NCI-H2227 (cell line): ENCODE measurements at regions not wholly inside any gene's neighbourhood (a gene's known extent, or its start where the extent isn't known, plus 50 kb on each side); places are given as distances from the start of the nearest gene placed in this dataset.

Experiments used
- DNase-seq: peaks from one replicate; lab custom pipeline; 2025; ENCODE audit not compliant: unreplicated experiment; lab: John Stamatoyannopoulos, UW

DNA sequence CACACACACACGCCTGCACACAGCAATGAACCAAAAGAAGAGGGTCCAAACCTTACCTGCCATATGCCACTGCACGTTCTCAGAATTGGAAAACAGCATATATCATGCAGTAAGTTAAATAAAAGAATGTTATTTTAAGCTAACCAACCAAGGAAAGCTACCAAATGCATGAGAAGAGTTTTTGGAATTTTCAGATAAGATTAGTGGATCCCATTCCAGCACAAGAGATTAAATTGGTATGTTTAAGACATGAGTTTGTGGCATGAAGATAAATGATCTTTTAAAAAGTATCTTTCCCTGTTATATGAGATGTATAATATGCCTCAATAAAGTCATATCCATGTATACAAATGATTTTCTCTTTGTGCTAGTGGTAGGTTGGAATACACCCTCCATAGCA is 811.4 kb downstream of the NR2F2 start:
- no peak for DNase-seq

GRCh38 chr15:97143592-97144376 is 813.3 kb downstream of the NR2F2 start:
- DNase-seq: no peak

DNA sequence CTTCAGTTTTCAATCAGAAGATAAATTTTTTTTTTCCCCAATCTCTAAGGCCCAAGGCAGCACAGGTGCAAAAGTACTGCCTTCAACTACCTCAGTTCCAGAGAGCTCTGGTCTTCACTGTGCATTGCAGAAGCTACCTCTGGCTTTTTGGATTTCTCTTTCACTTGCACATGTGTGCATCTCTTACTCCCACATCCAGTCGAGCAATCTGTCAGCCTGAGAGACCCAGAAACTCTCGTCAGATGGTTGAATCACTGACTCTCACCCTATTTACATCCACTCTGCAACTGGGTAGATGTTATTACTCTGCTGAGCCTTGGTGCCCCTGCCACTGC is 813.8 kb downstream of the NR2F2 start:
- DNase-seq: no peak

GRCh38 chr15:97146929-97147870 is 813.3 kb upstream of the ARRDC4 start:
- DNase-seq: peak; percentile 46

GRCh38 chr15:97153356-97153965 is 807.0 kb upstream of the ARRDC4 start:
- DNase-seq: no peak

DNA sequence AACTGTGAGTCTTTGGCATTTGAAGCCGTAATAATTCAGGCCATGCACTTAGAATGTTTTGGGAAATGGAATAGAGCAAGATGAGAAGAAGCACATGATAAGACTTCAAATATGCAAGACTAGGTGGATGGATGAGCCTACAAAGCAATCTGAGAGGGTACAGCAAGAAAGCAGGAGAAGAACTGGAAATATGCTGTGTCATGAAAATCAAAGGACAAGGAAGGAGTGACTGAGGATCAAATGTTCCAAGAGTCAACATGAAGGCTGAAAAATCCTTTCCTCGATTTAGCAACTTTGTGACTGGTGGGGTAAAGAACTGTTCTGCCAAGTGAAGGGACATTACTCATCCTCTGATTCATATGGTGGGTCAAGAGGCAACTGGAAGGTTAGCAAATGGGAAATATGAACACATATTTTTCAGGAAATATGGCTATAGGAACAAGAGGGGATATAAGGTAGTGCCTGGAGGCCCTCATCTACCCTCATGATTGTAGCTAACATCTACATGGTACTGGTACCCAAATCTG is 803.7 kb upstream of the ARRDC4 start:
- no peak for DNase-seq

GRCh38 chr15:97162805-97163495 is 797.6 kb upstream of the ARRDC4 start:
- DNase-seq: no peak

DNA sequence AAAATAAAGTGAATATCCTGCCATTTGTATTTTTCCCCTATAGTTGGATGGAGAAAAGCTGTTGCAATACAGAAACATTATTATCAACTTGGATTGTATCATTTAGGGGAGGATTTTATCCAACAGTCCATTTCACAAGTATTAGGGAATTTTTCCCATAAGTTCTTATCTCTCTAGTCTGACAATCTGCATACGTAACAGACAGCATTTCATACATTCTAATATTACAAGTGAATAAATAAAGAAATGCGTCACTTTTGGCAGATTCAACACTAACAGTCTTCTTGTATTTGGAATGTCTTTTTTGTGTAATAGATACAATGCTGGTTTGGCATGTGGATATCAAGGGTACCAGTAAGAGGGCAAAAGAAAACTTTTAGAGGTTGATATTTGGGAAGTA is 795.3 kb upstream of the ARRDC4 start:
- no peak for DNase-seq

DNA sequence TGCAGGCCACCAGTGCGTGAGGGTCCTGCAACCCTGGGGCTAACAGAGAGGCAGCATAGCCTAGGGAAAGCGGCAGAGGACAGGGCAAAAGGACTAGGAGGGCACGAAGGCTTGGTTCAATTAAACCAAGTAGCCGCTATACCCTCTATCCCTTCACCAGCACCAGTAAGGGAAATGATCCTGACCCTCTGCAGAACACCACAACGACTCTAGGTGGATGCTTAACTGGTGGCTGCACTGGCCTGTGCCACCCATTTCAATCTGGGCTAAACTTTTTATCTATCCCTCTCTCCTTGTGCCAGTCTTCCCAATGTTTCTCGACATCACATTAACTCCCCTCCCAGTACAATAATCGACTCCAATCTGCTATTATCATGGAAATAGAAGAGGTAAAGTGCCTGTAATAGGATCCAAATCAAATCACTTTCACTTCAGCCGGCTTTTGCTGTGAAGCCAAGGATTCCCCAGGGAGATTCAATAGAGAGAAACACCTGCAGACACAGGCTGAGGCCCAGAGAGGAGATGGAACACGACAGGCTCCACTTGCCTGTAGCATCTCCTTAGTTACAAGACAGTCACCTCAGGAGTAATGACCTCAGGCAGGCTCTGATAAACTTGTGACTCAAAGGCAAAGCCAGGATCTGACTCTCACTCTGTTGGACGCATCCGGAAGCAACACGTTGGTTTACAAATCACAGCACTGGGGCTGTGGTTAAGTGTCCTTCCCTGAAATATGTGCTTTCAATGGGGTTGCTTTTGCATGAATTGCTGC is 791.6 kb upstream of the ARRDC4 start:
- DNase-seq: peak; percentile 20

DNA sequence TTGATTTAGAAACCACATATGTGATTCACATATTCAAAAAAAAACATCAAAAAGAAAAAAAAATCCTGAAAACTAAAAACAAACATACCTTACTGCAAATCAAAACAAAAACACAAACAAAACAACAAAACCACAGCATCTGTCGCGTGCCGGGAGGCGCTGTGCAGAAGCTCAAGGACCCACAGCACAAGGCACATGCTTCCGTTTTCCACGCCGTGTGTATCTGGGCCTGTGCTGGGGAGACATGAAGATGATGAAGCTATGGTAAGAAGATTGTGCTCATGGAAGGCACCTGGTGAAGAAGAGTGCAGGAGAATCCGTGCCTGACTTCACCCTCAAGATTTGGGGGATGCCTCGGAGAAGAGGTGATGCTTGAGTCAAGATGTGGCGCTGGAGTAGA is 788.9 kb upstream of the ARRDC4 start:
- no peak for DNase-seq

DNA sequence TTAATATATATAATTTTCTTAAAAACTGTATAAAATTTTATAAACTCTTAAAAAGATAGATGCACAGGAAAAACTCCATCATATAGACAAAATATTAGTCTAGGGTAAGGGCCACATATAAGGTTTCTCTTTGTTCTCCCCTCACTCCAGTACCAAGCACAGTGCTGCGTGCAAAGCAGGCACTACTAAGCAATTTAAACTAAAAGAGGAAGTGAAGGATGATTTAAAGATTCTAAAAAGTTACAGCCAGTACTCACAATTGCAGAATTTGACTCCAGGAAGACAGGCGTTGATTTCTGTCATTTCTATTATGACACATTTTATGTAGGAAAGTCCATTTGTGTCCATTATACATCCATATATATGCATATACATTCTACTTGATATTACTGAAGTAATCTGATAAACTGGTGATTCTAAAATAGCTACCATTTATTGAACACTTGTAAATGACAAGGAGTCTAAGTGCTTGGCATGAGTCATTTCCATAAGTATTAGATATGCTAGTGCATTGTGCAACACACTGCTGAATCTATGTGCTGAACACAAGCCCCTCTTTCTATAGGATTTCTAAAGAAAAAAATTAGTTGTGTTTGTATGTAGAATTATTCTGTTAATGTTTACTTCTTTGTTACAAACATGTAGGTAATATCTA is 785.5 kb upstream of the ARRDC4 start:
- no peak for DNase-seq

GRCh38 chr15:97177151-97177577 is 783.3 kb upstream of the ARRDC4 start:
- DNase-seq: peak; percentile 42

GRCh38 chr15:97182581-97182980 is 777.9 kb upstream of the ARRDC4 start:
- DNase-seq: no peak

GRCh38 chr15:97189162-97189780 is 771.2 kb upstream of the ARRDC4 start:
- no peak for DNase-seq

GRCh38 chr15:97194750-97195149 is 765.8 kb upstream of the ARRDC4 start:
- no peak for DNase-seq

DNA sequence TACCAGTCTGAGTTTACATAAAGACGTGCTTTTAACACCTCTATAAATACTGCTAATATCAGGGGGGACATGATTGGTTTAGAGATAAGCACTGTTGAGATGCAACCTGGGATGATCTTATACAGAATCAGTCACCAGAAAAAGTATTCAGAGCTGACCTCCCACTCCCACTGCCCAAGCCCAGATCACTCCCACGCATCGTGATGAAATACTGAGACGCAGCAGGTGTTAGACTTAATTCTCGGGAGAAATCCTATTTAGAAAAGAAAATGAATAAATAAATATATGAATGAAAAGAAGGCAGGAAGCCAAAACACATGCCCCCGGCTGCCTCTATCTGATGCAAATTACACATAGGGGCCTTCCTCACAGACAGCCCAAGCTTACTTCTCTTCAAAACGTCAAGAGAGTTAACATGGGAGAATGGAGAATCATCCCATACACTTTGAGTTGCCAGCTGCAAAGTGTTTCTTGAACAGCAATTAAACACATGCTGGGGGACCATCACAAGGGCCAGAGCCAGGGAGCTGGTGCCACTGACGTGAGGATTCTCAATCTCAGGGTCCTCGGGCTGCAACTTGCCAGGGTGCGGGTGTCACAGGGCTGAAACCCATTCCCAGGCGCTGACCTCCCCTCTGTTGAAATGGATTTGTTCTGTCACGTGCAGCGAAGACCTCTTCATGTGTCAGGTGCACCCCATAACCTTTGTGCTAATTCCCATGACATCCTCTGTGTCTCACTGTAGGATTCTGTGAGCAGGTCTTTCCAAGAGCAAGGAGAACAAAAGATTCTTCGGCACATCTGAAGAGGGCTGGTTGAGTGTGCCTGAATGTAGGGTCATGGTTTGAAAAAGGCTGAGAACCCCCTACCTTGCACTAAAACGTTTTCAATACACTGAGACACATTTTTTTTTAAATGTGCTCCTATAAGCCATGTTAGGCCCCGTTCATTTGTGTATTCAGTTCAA is 764.2 kb upstream of the ARRDC4 start:
- peak; percentile 13 for DNase-seq

DNA sequence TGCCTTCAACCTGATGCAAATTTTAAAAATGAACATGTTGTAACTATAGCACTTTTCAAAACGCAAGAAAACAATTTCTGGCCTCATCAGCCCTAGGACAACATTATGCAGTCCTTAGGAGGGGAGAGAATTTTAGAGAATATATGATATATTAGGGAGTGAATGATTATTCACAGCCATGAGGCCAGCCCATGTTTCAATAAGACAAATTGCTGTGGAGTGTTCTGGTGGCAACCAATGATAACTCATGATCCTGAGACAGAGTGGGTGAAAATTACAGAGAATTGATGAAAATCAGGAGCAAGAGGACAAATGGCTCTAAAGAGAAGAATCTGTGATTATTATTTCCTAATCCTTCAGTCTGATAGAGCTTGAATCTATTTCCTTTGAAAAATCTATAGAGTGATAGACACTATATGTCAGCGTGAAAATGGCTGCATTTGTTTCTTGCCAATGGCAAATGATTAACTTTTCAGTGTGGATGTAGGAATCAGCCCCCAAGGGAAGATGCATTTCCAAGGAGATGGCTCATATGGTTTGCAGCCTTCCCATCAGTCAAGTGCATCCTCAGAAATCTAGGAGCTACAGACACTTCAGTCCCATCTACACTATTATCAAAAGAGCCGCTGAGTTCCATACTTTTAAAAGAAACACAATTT is 761.0 kb upstream of the ARRDC4 start:
- no peak for DNase-seq

DNA sequence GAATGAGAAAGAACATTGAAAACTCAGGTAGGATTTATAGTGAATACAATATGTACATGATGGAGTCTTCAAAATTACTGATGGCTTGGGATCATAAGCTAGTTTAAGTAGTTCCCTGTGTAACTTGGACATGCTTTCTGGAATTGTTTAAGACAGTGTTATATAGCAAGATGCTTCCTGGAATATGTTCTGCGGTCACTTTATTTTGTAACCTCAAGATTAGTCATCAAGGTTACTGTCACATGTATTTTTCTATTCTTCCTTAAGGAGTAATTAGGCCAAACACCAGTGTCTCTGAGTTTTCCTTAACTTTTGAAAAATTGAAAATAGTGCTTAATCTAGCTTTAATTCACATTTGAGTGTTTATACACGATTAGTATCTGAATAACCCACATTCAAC is 760.3 kb upstream of the ARRDC4 start:
- no peak for DNase-seq
